ENCODE measurements at regions not wholly inside any gene's neighbourhood (a gene's known extent, or its start where the extent isn't known, plus 50 kb on each side); places are given as distances from the start of the nearest gene placed in this dataset.
"Not testable (repeated sequence)": the region's sequence is repeated elsewhere in the genome, so short reads cannot be mapped to it uniquely, and the experiment has no call there.

DNA sequence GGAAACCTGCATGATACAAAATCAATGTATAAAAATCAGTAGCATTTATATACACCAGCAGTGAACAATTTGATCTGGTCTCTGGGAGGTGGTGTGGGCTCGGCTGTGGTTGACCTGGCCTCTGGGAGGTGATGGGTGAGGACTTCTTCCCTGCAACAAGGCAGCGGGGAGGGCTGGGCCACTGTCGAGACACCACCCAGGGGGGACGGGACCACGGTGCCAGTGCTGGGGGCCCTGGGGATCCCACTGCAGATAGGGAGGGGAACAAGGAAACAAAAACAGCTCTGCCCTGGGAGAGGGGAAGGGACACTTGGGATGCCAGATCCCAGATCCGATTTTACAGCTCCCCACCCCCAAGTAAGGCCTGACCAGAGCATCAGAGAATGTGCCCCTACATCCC, 189.6 kb upstream of the SFSWAP start:
- in situ Hi-C loops (cut with HindIII; ENCODE audit: low pct_unique_long_range_greater_than_20kb, low sequenced_read_pairs) = no loop called here
- DNase-seq (ENCODE audit: low read depth, low spot score) = no peak

GRCh38 chr12:131525795-131526508, 184.9 kb upstream of the SFSWAP start:
- no peak for DNase-seq (ENCODE audit: low read depth, low spot score)

GRCh38 chr12:131527092-131527491, 183.8 kb upstream of the SFSWAP start:
- no peak for DNase-seq (ENCODE audit: low read depth, low spot score)
- in situ Hi-C loops (cut with HindIII; ENCODE audit: low pct_unique_long_range_greater_than_20kb, low sequenced_read_pairs) = no loop called here

More at GRCh38 chr12:131525795-131526508, 184.9 kb upstream of the SFSWAP start:
- in situ Hi-C loops (cut with HindIII; ENCODE audit: low pct_unique_long_range_greater_than_20kb, low sequenced_read_pairs) = no loop called here

- DNase-seq (ENCODE audit: low read depth, low spot score) = no peak
- in situ Hi-C loops (cut with HindIII; ENCODE audit: low pct_unique_long_range_greater_than_20kb, low sequenced_read_pairs) = no loop called here
Observed at GRCh38 chr12:131527736-131528135, 183.2 kb upstream of the SFSWAP start.

- in situ Hi-C loops (cut with HindIII; ENCODE audit: low pct_unique_long_range_greater_than_20kb, low sequenced_read_pairs) = no loop called here
- no peak for DNase-seq (ENCODE audit: low read depth, low spot score)
Observed at GRCh38 chr12:131528144-131528543, 182.7 kb upstream of the SFSWAP start.

DNA sequence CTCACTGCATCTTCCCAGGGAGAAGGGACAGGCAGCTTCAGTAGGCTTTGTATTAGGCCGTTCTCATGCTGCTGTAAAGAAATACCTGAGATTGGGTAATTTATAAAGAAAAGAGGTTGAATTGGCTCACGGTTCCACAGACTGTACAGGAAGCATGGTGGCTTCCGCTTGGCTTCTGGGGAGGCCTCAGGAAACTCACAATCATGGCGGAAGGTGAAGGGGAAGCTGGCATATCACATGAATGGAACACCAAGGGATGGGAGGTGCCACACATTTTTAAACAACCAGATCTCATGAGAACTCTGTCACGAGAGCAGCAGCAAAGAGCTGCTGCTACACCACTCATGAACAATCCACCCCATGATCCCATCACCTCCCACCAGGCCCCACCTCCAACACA, 182.2 kb upstream of the SFSWAP start:
- in situ Hi-C loops (cut with HindIII; ENCODE audit: low pct_unique_long_range_greater_than_20kb, low sequenced_read_pairs) = no loop called here
- no peak for DNase-seq (ENCODE audit: low read depth, low spot score)

DNA sequence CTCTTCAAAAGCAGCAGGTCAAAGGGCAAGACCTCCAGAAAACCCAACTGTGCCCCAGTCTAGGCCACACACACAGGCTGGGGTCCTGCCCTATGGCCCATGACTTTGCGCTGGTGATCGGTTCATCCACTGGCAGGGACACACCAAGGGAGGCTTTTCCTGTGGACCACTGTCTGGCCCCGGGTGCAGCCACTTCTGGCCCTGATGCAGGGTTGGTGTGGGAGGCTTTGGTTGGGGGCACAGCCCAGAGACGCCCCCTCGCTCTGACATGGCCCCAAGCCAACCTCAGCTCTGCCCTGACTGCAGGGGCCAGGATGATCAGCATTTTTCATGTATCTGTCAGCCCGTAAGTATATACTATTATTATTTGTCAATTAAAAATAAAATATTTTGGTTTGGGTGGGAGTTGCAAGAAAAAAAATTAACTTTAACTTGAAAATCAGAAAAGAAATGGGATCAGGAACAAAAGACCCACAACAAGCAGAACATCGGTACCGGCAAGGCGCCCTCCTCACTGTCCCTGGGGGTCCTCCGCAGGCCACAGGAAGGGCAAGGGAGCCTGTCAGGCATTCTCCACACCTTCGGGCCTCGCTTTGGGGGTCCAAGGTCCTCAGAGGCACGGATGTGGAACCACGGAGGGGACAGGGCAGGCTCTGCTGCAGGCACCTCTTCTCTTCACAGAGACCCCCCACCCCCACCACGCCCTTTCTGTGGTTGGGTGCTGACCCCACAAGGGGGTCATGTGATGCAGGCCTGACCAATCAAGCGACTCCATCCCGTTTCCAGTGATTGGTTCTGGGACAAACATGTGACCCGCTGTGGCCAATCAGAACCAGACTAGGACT, 181.5 kb upstream of the SFSWAP start:
- DNase-seq (ENCODE audit: low read depth, low spot score) = peak; percentile 20
- in situ Hi-C loops (cut with HindIII; ENCODE audit: low pct_unique_long_range_greater_than_20kb, low sequenced_read_pairs) = no loop called here

DNA sequence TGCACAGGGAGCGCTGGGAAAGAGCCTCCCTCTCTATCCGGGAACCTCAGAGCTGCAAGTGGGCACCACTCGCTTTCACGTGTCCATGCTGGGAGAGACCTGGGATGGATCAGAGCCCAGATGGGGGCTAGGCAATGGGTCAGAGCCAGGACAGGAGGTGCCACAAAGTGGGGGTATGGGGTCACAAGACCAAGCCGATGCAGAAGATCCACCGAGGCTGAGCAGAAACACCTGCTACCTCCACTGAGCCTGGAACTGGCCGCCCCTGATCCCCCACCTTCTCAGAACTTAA, 180.9 kb upstream of the SFSWAP start:
- in situ Hi-C loops (cut with HindIII; ENCODE audit: low pct_unique_long_range_greater_than_20kb, low sequenced_read_pairs) = no loop called here
- no peak for DNase-seq (ENCODE audit: low read depth, low spot score)

- in situ Hi-C loops (cut with HindIII; ENCODE audit: low pct_unique_long_range_greater_than_20kb, low sequenced_read_pairs) = no loop called here
- DNase-seq (ENCODE audit: low read depth, low spot score) = no peak
Observed at GRCh38 chr12:131530422-131530821, 180.5 kb upstream of the SFSWAP start.

- in situ Hi-C loops (cut with HindIII; ENCODE audit: low pct_unique_long_range_greater_than_20kb, low sequenced_read_pairs) = no loop called here
- no peak for DNase-seq (ENCODE audit: low read depth, low spot score)
Observed at GRCh38 chr12:131533139-131533538, 177.8 kb upstream of the SFSWAP start.

GRCh38 chr12:131535779-131536178, 175.1 kb upstream of the SFSWAP start:
- no peak for DNase-seq (ENCODE audit: low read depth, low spot score)
- in situ Hi-C loops (cut with HindIII; ENCODE audit: low pct_unique_long_range_greater_than_20kb, low sequenced_read_pairs) = no loop called here

DNA sequence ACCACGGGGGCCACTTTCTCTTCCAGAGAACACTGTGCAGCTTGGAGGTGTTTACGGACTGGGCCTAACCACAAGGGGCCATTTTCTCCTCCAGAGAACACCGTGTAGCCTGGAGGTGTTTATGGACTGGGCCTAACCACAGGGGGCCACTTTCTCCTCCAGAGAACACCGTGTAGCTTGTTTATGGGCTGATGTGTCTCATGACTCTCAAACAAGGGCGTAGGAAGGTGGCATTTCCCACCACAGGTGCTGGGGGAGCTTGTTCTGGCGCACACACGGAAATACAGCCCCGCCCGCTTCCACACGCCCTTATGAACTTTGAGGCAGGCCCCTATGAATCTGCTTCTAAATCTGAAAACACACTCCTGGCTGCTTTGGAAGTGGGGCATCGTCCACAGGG, 174.6 kb upstream of the SFSWAP start:
- in situ Hi-C loops (cut with HindIII; ENCODE audit: low pct_unique_long_range_greater_than_20kb, low sequenced_read_pairs) = no loop called here
- DNase-seq (ENCODE audit: low read depth, low spot score) = no peak

DNA sequence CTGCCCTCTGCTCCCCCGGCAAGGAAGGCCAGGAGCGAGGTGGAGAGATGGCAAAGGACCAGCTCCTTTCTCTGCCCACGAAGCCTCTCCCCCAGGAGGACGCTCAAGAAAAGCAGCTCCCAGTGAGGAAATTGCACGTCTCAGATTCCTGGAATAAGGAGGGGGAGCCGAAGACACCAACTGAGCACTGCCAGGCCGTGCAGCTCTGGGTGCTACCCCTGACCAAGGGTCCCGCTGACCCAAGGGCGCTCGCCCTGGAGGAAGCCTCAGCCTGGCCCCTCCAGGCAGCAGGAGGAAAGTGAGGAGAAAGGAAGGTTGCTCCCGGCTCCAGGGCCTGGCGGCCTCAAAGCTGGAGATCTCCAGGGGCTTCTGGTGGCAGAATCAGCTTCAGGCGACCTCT, 174.1 kb upstream of the SFSWAP start:
- in situ Hi-C loops (cut with HindIII; ENCODE audit: low pct_unique_long_range_greater_than_20kb, low sequenced_read_pairs) = no loop called here
- DNase-seq (ENCODE audit: low read depth, low spot score) = no peak

DNA sequence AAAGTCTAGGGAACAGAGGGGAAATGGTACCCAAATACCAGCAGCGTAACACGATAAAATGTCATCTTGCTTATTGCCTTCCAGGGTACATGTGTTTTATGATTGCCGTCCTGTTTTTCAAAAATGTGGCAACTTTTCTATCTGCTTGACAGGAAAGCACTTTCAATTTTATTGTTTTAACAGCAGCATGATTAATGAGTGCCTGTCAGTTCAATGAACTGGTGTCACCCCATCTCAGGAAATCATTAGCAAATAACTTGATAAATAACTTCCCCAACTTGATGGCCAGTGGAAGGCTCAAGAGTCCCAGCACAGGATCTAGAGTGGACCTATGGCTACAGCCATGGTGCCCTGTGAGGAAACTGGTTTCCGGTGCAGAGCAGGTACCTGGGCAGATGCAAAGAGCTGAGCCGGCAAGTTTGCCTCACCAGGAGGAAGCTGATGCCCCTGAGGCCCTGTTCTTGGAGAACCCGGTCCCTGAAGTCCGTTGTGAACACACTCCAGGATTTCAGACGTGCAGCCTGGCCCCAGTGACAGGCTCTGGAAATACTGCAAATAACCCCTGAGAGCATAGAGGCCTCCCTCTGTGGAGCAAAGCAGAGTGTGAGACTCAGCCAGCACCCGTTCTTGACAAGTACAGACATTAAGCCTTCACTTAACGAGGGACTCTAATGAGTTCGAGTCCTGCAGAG, 173.5 kb upstream of the SFSWAP start:
- no peak for DNase-seq (ENCODE audit: low read depth, low spot score)
- in situ Hi-C loops (cut with HindIII; ENCODE audit: low pct_unique_long_range_greater_than_20kb, low sequenced_read_pairs) = no loop called here

GRCh38 chr12:131539381-131539780, 171.5 kb upstream of the SFSWAP start:
- in situ Hi-C loops (cut with HindIII; ENCODE audit: low pct_unique_long_range_greater_than_20kb, low sequenced_read_pairs) = no loop called here
- no peak for DNase-seq (ENCODE audit: low read depth, low spot score)

GRCh38 chr12:131540138-131540623, 170.7 kb upstream of the SFSWAP start:
- no peak for DNase-seq (ENCODE audit: low read depth, low spot score)
- in situ Hi-C loops (cut with HindIII; ENCODE audit: low pct_unique_long_range_greater_than_20kb, low sequenced_read_pairs) = no loop called here

GRCh38 chr12:131541512-131541911, 169.4 kb upstream of the SFSWAP start:
- in situ Hi-C loops (cut with HindIII; ENCODE audit: low pct_unique_long_range_greater_than_20kb, low sequenced_read_pairs); DNase-seq (ENCODE audit: low read depth, low spot score): not testable (repeated sequence)

DNA sequence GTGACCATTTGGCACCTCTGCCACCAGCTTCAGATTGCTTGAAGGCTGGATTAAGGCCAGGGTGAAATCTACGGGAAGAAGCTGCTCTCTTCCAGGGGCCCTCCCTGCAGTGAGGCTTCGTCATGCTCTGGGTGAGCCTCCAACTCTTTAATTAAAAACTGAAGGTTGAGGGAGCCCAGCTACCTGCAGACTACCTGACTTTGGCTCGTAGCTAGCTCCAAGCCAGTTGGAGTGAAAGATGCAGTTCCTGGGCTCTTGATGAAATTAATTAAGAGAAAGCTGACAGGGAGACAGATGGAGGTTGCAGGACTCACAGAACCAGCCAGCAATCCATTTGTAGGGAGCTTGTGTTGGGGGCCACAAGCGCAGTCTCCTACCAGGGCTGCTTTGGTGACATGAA, 168.5 kb upstream of the SFSWAP start:
- in situ Hi-C loops (cut with HindIII; ENCODE audit: low pct_unique_long_range_greater_than_20kb, low sequenced_read_pairs) = no loop called here

GRCh38 chr12:131543040-131543439, 167.8 kb upstream of the SFSWAP start:
- in situ Hi-C loops (cut with HindIII; ENCODE audit: low pct_unique_long_range_greater_than_20kb, low sequenced_read_pairs) = no loop called here

More for the DNA sequence above, 168.5 kb upstream of the SFSWAP start:
- no peak for DNase-seq (ENCODE audit: low read depth, low spot score)

More at GRCh38 chr12:131543040-131543439, 167.8 kb upstream of the SFSWAP start:
- DNase-seq (ENCODE audit: low read depth, low spot score) = no peak

All from SK-MEL-5 (cell line).